K562 (cell line): ENCODE measurements at regions not wholly inside any gene's neighbourhood (a gene's known extent, or its start where the extent isn't known, plus 50 kb on each side); places are given as distances from the start of the nearest gene placed in this dataset.

Source experiments
- CREM ChIP-seq: IDR thresholded peaks from 2 replicates; pipeline ENCODE4 v1.6.1; 2014; ENCODE audit warnings: antibody characterized with exemption, low read depth
- MEF2D ChIP-seq: conservative IDR thresholded peaks from 2 replicates; pipeline ENCODE4 v1.6.1; 2016; ENCODE audit warnings: low read depth, missing genetic modification characterization, missing compliant biosample characterization
- MYBL2 ChIP-seq, 2 experiments: fragments of 450-650 bp in 1 of 2; sonication (generic) in 1 of 2; formaldehyde crosslinking in 1 of 2; IDR thresholded peaks; 2 replicates each; pipeline versions ENCODE4 v1.6.1 to v1.8.1; 2017 to 2022; ENCODE audit warnings: borderline replicate concordance in 1 of 2, inconsistent platforms in 1 of 2, low read depth in 1 of 2, mild to moderate bottlenecking in 1 of 2, missing genetic modification reagents in 1 of 2, moderate library complexity in 1 of 2
- PTBP1 ChIP-seq: fragments of 200-400 bp; formaldehyde crosslinking; IDR thresholded peaks from 2 replicates; pipeline ENCODE4 v1.6.1; 2017; ENCODE audit warnings: low read depth, low read length
- PURB ChIP-seq: sonication (generic); formaldehyde crosslinking; IDR thresholded peaks from 2 replicates; pipeline ENCODE4 v1.9.0; 2021; ENCODE audit warnings: low read depth, mild to moderate bottlenecking, missing genetic modification reagents
- ZNF175 ChIP-seq: fragments of 200-800 bp; sonication (Bioruptor generic); IDR thresholded peaks from 2 replicates; pipeline ENCODE4 v1.6.1; 2016; ENCODE audit warnings: low read depth, mild to moderate bottlenecking, missing genetic modification characterization, missing compliant biosample characterization
- TF ChIP-seq, protein P1 (sequence below), 3 experiments: fragments of 200-800 bp in 1 of 3; fragments of 250-450 bp in 1 of 3; fragments of 450-650 bp in 1 of 3; sonication (Bioruptor Pico) in 1 of 3; sonication (Bioruptor generic) in 1 of 3; formaldehyde crosslinking in 1 of 3; IDR thresholded peaks; 2 replicates each; pipeline versions ENCODE4 v1.6.1 to v1.8.0; 2016 to 2022; ENCODE audit warnings: mild to moderate bottlenecking in 2 of 3, missing genetic modification characterization in 2 of 3, missing compliant biosample characterization in 1 of 3, moderate library complexity in 1 of 3
- TF ChIP-seq, protein P2 (sequence below): sonication (generic); formaldehyde crosslinking; IDR thresholded peaks from 2 replicates; pipeline ENCODE4 v1.8.0; 2022; ENCODE audit warnings: mild to moderate bottlenecking, missing genetic modification reagents
- TF ChIP-seq, protein P3 (sequence below): IDR thresholded peaks from 3 replicates; pipeline ENCODE4 v1.6.1; 2011; ENCODE audit warnings: borderline replicate concordance, mild to moderate bottlenecking, moderate library complexity; ENCODE audit not compliant: insufficient read length; ENCODE audit errors: extremely low read depth
- TF ChIP-seq, protein P4 (sequence below): fragments of 450-650 bp; IDR thresholded peaks from 2 replicates; pipeline ENCODE4 v1.6.1; 2016; ENCODE audit warnings: low read depth, mild to moderate bottlenecking, moderate library complexity
- TF ChIP-seq, protein P5 (sequence below): fragments of 450-650 bp; formaldehyde crosslinking; conservative IDR thresholded peaks from 2 replicates; pipeline ENCODE4 v1.4.0; 2022; ENCODE audit warnings: mild to moderate bottlenecking, missing genetic modification characterization
- TF ChIP-seq, protein P6 (sequence below): IDR thresholded peaks from 2 replicates; pipeline ENCODE4 v1.6.1; 2016; ENCODE audit warnings: missing genetic modification characterization, missing compliant biosample characterization

DNA sequence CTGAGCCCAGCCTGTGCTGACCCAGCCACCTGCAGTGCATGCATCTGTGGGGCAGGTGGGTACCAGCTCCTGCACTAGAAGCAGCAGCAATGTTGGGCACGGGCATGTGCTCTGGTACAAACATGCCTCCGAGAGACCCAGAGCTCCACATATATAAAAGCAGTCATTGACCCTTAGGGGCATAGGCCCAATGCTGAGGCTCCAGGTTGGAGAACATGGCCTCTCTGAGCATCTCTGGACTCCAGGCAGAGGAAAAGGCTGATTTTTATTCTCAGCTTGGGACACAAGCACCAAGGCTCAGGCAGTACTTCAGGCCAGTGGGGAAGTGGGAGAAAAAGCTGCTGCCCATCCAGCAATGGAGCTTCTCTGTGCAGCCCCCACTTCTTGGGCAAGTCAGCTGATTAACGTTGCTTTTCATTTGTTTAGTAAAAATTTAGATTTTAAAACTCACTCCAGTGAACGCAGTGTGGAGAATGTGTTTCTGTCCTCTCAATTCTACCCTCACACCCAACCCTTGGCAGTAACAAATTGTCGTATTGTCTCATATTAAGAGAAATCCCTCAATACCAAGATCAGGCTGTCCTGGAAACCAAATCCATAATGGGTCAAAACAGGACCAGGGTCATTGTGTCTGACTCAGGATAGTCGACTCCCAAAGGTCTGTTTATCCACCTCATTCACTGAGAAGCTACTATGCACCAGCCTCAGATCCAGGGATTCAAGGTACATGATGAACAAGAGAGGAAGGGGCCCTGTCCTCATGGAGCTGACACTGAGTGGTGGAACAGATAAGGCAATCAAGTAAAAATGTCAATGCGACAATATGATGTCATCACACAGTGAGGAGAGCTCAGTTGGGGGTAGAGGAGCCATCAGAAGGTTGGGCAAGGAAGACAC lies 50.6 kb upstream of the TOP3B start (continued):
- TF ChIP-seq, protein P1, sequence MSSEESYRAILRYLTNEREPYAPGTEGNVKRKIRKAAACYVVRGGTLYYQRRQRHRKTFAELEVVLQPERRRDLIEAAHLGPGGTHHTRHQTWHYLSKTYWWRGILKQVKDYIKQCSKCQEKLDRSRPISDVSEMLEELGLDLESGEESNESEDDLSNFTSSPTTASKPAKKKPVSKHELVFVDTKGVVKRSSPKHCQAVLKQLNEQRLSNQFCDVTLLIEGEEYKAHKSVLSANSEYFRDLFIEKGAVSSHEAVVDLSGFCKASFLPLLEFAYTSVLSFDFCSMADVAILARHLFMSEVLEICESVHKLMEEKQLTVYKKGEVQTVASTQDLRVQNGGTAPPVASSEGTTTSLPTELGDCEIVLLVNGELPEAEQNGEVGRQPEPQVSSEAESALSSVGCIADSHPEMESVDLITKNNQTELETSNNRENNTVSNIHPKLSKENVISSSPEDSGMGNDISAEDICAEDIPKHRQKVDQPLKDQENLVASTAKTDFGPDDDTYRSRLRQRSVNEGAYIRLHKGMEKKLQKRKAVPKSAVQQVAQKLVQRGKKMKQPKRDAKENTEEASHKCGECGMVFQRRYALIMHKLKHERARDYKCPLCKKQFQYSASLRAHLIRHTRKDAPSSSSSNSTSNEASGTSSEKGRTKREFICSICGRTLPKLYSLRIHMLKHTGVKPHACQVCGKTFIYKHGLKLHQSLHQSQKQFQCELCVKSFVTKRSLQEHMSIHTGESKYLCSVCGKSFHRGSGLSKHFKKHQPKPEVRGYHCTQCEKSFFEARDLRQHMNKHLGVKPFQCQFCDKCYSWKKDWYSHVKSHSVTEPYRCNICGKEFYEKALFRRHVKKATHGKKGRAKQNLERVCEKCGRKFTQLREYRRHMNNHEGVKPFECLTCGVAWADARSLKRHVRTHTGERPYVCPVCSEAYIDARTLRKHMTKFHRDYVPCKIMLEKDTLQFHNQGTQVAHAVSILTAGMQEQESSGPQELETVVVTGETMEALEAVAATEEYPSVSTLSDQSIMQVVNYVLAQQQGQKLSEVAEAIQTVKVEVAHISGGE (CRISPR knock-in tag; IDR thresholded peaks at IDR 0.05): 0 out of 6 replicates have a peak, but pooled peaks of 1 of the 3 experiments have one; percentile 6
- TF ChIP-seq MYBL2 (IDR thresholded peaks at IDR 0.05; ENCODE audit: low read depth) (no peak), MYBL2 (CRISPR knock-in tag; IDR thresholded peaks at IDR 0.05; ENCODE audit: borderline replicate concordance) (peak; percentile 52; the same call in 1 of the 2 replicates), ZNF175 (CRISPR knock-in tag) (peak; percentile 63; the same call in 1 of the 2 replicates), PURB (CRISPR knock-in tag) (no peak; the same call in 1 of the 2 replicates), PTBP1 (no peak), CREM (no peak), MEF2D (tag) (no peak)
- TF ChIP-seq, protein P2, sequence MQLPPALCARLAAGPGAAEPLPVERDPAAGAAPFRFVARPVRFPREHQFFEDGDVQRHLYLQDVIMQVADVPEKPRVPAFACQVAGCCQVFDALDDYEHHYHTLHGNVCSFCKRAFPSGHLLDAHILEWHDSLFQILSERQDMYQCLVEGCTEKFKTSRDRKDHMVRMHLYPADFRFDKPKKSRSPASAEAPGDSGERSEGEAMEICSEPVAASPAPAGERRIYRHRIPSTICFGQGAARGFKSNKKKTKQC (CRISPR knock-in tag): peak; percentile 48; the same call in 1 of the 2 replicates
- TF ChIP-seq, protein P3, sequence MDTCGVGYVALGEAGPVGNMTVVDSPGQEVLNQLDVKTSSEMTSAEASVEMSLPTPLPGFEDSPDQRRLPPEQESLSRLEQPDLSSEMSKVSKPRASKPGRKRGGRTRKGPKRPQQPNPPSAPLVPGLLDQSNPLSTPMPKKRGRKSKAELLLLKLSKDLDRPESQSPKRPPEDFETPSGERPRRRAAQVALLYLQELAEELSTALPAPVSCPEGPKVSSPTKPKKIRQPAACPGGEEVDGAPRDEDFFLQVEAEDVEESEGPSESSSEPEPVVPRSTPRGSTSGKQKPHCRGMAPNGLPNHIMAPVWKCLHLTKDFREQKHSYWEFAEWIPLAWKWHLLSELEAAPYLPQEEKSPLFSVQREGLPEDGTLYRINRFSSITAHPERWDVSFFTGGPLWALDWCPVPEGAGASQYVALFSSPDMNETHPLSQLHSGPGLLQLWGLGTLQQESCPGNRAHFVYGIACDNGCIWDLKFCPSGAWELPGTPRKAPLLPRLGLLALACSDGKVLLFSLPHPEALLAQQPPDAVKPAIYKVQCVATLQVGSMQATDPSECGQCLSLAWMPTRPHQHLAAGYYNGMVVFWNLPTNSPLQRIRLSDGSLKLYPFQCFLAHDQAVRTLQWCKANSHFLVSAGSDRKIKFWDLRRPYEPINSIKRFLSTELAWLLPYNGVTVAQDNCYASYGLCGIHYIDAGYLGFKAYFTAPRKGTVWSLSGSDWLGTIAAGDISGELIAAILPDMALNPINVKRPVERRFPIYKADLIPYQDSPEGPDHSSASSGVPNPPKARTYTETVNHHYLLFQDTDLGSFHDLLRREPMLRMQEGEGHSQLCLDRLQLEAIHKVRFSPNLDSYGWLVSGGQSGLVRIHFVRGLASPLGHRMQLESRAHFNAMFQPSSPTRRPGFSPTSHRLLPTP: no peak
- TF ChIP-seq, protein P4, sequence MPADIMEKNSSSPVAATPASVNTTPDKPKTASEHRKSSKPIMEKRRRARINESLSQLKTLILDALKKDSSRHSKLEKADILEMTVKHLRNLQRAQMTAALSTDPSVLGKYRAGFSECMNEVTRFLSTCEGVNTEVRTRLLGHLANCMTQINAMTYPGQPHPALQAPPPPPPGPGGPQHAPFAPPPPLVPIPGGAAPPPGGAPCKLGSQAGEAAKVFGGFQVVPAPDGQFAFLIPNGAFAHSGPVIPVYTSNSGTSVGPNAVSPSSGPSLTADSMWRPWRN: no peak
- TF ChIP-seq, protein P5, sequence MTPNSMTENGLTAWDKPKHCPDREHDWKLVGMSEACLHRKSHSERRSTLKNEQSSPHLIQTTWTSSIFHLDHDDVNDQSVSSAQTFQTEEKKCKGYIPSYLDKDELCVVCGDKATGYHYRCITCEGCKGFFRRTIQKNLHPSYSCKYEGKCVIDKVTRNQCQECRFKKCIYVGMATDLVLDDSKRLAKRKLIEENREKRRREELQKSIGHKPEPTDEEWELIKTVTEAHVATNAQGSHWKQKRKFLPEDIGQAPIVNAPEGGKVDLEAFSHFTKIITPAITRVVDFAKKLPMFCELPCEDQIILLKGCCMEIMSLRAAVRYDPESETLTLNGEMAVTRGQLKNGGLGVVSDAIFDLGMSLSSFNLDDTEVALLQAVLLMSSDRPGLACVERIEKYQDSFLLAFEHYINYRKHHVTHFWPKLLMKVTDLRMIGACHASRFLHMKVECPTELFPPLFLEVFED (CRISPR knock-in tag): 0 out of 2 replicates have a peak, but pooled peaks have one; percentile 44
- TF ChIP-seq, protein P6, sequence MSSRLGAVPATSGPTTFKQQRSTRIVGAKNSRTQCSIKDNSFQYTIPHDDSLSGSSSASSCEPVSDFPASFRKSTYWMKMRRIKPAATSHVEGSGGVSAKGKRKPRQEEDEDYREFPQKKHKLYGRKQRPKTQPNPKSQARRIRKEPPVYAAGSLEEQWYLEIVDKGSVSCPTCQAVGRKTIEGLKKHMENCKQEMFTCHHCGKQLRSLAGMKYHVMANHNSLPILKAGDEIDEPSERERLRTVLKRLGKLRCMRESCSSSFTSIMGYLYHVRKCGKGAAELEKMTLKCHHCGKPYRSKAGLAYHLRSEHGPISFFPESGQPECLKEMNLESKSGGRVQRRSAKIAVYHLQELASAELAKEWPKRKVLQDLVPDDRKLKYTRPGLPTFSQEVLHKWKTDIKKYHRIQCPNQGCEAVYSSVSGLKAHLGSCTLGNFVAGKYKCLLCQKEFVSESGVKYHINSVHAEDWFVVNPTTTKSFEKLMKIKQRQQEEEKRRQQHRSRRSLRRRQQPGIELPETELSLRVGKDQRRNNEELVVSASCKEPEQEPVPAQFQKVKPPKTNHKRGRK (tag): no peak
